Retina (tissue), 1 donor: ENCODE measurements at regions not wholly inside any gene's neighbourhood (a gene's known extent, or its start where the extent isn't known, plus 50 kb on each side); places are given as distances from the start of the nearest gene placed in this dataset.
A peak's percentile ranks its signal among the peaks of the same experiment; 100 is the strongest.

Experiments
- DNase-seq: peaks from one replicate; pipeline ENCODE4 v3.0.0-alpha.2; 2016

- DNase-seq: no peak
Measured at GRCh38 chr9:89554307-89555035, 50.3 kb upstream of the GADD45G start.

DNA sequence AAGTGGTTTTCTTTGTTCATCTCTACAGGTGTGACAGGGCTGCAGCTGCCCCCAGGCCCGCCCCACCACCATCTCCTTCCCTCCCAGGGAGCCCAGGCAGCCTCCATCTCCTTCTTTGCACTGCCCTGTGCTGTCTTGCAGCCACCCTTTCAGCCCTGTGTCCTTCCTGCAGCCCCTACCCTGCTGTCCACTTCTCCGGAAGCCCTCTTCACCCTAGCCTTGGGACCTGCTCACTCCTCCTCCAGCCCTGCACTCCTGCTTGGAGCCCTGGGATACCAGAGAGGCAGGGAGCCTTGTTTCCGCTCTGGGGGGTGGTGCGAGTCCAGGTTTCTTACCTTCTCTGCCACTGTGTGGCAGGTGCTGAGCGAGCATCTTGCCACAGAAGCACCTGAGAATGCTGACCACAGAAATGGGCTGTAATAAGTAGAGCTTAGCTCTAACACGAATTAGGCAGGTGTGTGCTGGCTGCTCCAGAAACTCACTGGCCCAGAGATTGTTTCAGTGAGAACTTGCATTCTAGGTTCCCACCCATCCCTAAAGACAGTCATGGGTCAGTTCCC is 51.3 kb upstream of the GADD45G start:
- DNase-seq: no peak

GRCh38 chr9:89550346-89550927 is 52.5 kb upstream of the SEMA4D start:
- no peak for DNase-seq

DNA sequence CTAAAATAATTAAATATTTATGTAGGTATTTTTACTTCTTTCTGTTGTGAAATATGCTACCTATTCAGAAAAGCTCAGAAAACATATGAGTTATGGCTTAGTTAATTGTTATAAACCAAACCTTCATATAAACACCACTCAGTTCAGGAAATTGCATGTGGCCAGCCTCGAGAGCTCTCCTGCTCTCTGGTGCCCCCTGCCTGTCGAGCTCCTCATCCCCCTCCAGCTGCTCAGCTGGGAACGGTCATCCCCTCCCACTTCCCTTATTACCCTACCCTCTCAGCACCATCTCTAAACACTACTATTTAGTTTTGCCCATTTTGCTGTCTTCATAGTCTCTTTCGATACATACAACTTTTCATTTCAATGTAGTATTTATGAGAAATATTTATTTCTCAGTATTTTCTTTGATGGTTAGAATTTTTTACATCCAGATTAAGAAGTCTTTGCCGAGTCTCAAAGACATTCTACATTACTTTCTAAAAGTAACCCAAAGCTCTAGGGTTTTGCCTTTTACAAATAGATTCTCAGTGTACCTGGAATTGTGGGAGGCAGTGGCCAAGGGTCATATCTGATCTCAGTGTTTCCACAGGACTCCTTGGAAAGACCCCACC is 51.2 kb upstream of the SEMA4D start:
- DNase-seq: peak; percentile 78

DNA sequence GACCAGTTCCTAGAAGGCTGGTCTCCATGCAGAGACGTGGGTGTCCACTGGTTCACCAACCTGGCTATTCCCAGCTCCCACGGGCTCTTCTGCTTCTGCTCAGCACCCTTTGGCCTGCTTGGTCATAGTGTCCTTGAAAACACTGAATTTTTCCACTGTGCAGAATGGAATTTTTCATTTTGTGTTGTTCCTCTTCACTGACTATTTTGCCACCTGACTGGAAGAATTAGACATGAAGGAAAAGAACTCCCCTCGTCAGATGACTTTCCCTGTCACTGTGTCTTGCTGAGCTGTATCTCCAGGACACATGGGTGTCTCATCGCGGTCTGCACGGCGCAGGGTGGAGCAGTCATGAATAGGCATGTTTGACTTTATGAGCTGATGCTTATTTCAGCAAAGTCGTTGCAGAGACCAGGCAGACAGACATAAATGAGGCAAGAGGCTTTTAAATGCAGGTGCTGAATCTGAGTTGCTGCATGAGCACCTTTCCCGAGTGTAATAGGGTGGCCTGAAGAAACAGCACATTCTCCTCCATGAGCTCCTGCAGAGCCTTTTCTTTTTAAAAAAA is 50.2 kb upstream of the SEMA4D start:
- no peak for DNase-seq
